Activated CD8-positive, alpha-beta memory T cell treated with anti-CD3 and anti-CD28 coated beads for 48 hours (primary cell): ENCODE measurements at regions not wholly inside any gene's neighbourhood (a gene's known extent, or its start where the extent isn't known, plus 50 kb on each side); places are given as distances from the start of the nearest gene placed in this dataset.
"Not testable (repeated sequence)": the region's sequence is repeated elsewhere in the genome, so short reads cannot be mapped to it uniquely, and the experiment has no call there.

Experiments
- DNase-seq, 3 experiments: peaks; one replicate each; pipeline ENCODE4 v3.0.0-alpha.2; 2020; ENCODE audit warnings: low read depth in 2 of 3, low spot score in 2 of 3

DNA sequence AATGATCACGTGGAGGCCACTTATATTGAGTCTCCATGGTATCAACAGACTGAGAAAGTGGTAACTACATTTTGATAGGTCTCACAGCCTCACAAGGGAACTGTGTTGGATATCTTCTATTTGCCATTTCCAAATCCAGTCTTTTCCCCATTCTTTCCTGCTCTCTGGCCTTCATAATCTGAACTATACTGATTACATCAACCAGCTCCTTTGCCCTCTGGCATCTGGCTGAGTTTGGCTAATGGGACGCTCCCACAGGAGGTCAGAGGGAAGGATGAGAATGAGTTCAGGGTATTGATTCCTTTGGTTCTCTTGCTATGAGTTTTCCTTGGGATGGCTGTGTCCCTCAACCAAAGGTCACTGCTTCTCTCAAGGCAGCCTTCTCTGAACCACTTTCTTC, 152.6 kb downstream of the RTL9 start:
- DNase-seq = no peak

DNA sequence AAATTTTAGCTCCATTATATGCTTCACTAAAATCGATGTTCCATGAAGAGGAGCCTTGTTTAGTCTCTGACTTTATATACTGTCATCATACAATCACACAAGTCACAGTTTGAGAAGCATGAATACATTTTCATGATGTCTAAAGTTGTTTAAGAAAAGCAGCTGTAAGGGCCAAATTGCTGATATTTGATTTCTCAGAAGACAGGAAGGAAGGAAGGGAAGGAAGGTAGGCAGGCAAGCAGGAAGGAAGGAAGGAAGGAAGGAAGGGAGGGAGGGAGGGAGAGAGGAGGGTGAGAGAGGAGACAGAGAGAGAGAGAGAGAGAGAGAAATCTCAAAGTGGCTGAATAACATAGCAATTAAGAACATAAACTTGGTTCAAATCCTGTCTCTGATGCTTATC, 153.7 kb downstream of the RTL9 start:
- no peak for DNase-seq

DNA sequence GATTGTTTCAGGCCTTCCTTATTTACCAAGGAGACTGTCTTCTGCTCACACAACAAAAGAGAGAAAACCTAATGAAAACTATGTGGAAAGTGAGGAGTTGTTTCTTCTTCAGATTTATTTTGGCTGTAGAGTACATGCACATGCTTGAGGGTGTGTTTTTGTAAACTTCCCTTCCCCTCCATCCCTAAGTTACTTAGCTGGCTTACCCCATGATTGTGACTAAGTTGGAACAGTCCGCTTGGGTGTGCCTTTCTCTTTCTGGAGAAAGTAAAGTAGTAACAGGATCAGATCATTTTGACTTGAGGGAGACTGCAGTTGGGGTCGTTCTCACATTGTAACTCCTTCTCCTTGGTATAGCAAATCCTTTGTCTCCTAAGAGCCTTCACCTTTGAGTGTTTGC, 155.9 kb downstream of the RTL9 start:
- no peak for DNase-seq

- no peak for DNase-seq
These were observed 160.9 kb downstream of the RTL9 start for GRCh38 chrX:110519501-110519900.

GRCh38 chrX:110519906-110520452, 161.3 kb downstream of the RTL9 start:
- DNase-seq = no peak

GRCh38 chrX:110520652-110521051, 162.0 kb downstream of the RTL9 start:
- not testable (repeated sequence) for DNase-seq

DNA sequence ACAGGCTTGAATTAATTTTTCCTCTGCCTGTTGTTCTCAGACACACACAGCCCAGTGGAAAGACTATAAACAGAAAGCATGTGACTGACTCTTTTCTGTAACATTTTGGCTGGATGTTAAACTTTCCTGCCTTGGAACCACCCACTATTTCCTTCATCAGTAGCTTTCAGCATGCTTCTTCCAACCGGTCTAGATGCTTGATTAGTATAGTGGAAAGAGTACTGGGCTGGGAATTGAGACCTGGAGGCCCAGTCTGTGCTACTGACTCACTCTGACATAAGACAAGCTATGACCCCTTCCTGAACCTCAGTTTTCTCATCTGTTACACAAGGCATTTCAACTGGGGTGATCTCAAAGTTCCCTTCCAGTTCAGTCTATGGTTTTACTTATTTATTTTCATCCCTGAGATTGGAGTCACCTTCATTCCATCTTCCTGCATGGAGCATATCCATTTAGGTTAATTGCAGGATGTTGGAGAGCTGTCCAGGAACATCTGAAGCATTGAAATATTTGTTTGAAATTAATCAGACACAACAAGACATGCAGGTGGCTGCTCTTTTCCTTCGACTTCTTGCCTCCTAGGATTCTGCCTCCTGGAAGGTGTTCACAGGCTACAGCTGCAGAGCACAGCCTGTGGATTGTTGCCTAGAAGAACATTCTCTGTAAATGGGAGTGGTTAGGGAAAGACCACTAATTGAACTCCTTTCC, 173.4 kb downstream of the RTL9 start:
- no peak for DNase-seq

- no peak for DNase-seq
These were observed 173.9 kb downstream of the RTL9 start for GRCh38 chrX:110532581-110532931.

GRCh38 chrX:110536816-110537215, 178.2 kb downstream of the RTL9 start:
- no peak for DNase-seq

DNA sequence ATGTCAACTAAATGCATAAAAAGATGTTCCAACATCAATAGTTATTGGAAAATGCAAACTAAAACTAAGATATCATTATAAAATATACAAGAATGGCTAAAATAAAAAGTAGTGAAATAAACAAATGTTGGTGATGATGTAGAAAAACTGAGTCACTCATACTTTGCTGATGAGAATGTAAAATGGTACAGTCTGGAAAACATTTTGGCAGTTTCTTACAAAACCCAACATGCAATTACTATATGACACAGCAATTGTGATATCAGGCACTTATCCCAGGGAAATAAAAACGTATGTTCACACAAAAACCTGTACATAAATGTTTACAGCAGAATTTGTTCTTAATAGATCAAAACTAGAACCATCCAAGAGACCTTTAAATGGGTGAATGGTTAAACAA, 182.6 kb downstream of the RTL9 start:
- DNase-seq = no peak

- not testable (repeated sequence) for DNase-seq
These were observed 192.2 kb downstream of the RTL9 start for GRCh38 chrX:110550854-110551253.

- DNase-seq = no peak
These were observed 199.2 kb downstream of the RTL9 start for GRCh38 chrX:110557864-110558263.

- no peak for DNase-seq
These were observed 199.8 kb downstream of the RTL9 start for GRCh38 chrX:110558406-110558805.

- no peak for DNase-seq
These were observed 202.4 kb downstream of the RTL9 start for GRCh38 chrX:110561034-110561433.

GRCh38 chrX:110563282-110563681, 204.6 kb downstream of the RTL9 start:
- no peak for DNase-seq

- DNase-seq = no peak
These were observed 209.8 kb downstream of the RTL9 start for GRCh38 chrX:110568441-110568840.

GRCh38 chrX:110569506-110569905, 210.9 kb downstream of the RTL9 start:
- DNase-seq = no peak

DNA sequence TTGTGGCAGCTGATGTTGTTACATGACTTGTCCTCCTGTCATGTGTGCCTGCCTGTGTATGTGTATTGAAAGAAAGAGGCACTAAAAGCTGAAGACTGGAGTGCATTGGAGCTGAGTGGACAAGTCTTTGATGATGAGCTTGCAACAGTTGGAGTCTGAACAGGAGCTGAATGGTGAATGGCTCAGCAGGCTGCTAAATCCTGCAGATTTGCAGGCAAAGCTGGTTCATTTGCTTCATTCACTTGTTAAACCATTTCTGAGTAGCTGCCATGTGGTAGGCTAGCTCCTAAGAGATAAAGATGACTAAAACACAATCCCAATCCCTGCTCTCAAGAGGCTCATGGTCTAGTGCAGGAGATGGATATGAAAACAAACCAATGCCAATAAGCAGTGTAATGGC, 217.3 kb downstream of the CHRDL1 start:
- no peak for DNase-seq

DNA sequence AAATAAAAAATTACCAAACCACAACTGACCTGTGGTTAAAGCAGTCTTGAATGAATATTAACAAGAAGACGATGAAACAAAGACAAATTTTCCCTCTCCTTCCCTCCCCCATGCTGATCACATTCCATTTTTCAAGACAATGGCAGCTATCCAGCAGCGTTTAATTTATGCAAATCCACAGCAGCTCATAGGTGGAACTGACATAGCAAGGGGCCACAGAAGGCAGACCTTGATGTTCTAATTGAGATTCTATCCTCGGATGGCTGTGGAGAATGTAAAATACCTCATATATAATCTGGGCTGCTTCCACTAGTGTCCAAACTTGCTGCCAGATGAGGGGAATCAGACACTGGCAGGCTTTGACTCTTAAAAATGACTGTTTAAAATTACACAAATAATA, 211.5 kb downstream of the CHRDL1 start:
- no peak for DNase-seq

DNA sequence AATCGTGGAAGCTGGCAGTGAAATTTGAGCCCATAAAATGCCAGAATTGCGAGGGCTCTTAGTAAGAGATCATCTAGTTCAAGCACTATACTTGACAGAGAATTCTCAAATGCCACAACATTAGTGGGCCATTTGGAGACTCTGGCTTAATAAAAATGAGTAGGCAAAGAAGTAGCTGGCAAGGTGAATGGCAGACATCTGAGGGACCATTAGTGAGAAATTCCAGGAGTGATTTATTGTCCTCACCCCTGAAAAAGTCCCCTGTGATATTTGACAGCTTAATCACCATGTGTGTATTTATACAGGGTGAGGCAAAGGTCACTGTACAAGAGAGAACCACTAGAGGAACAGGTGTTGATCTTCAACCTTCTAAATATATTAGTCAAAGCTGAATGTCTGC, 207.5 kb downstream of the CHRDL1 start:
- no peak for DNase-seq

- DNase-seq = no peak
These were observed 206.8 kb downstream of the CHRDL1 start for GRCh38 chrX:110588853-110589252.

DNA sequence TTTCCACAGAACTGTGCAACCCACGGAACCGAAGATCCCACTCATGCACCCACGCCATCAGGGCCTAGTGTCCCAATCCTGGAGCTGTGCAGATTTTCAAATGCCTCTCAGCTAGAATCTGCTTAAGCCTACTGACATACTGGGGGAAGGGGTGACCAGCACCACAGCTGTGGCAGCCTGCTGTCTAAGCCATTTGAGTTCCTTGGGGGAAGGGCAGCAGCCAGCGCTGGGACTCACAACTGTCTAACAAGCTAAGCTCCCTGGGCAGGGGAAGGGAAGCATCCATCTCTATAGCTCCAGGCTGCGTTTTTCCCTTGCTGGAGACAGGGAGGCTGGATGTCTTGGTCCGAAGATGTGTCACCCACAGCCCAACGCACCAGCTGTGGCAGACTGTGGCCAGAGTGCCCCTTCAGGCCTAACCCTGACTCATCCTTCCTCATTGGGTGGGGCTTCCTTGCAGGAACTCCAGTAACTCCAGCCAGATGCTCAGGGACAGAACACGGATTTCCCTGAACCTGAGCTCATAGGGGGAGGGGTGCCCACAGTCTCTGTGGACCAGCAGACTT, 194.8 kb downstream of the CHRDL1 start:
- DNase-seq = no peak

GRCh38 chrX:110614596-110614995, 181.0 kb downstream of the CHRDL1 start:
- no peak for DNase-seq
